ENCODE measurements at regions not wholly inside any gene's neighbourhood (a gene's known extent, or its start where the extent isn't known, plus 50 kb on each side); places are given as distances from the start of the nearest gene placed in this dataset.
A peak's percentile ranks its signal among the peaks of the same experiment; 100 is the strongest.

GRCh38 chr10:131764929-131765328 lies 135.9 kb upstream of the PPP2R2D start:
- DNase-seq: no peak

GRCh38 chr10:131766096-131766495 lies 134.7 kb upstream of the PPP2R2D start:
- peak; percentile 18 for DNase-seq

DNA sequence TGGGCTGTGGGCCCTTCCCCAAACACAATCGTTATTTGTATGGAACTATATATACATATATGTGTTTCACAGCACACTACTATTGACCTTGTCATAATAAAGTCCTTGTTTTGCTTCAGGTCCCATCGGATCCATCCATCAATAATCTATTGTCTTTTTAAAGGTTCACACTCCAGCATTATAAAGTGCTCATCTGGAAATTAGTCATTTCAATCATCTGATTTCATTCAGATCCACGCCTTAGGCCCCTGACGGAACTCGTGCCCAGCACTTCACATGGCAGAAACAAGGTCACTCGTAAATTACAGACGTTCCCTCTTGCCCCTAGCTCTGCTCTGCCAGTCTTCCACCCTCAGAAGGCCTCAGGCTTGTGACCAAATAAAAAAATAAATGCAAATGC lies 133.1 kb upstream of the PPP2R2D start:
- no peak for DNase-seq

DNA sequence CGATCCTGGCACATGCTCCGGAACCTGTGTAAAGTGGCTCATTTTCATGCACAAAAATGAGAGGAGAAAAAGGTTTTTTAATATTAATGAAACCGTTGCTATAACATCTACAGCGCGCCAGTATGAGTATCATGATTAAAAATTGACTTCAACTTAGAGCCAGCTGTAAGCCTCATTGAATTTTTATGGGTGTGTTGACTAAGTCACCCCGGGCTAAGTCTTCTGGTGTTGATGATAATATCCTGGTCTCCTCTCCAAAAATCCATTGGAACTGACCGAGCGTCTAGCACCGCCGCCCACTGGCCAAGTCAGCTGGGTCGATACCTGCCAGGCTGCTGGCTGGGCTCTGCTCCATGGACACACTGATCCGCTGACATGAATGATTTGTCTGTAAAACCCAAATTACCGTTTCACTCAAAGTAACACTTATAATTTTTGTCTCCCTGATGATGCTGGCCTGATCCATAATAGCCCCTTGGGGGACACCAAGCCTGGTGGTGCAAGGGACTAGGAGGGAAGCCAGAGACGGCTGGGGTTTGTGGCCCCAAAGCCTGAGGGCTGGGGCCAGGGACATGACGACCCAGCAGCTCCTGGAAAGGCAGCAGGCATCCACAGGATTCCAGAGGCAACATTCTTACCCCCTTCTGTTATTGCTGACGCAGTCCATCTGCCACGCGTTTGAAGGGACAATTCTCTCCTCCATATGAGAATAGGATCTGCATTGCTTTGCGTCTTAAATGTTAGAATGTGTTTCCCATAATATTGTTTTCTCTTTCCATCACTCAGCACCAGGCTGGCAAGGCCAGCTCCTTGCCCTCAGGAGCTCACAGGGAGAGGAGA lies 131.0 kb upstream of the PPP2R2D start:
- no peak for DNase-seq

DNA sequence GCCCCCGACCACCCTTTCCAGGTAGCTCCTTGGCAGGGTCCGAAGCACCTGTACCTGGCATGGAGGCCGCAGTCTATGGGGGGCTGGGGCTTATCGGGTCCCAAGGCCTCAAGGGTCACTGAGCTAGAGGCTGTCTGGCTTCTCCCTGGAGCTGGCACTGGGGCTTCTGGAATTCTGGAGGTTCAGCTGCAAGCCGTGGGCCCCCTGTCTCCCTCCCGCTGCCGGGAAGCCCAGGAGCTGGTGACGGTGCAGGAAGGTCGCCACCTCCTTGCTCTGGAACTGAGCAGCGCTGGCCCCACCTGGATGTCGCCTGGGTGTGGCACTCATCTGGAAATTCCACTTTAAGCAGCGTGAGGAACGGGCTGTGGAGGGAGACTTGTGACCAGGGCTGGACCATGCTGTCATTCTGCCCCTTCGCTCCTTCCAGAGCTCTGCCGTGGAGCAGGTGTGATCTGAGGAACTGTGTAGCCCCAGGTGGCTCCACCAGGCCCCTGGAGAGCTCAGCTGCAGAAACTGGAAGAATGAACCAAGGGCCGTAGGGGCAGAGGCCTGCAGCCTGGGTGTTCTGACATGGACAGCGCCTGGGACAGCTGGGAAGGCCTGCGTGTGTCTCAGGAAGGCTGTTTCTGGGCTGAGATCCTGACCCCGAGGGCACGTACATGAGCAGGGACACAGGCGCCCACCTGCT lies 129.7 kb upstream of the PPP2R2D start:
- DNase-seq: no peak

DNA sequence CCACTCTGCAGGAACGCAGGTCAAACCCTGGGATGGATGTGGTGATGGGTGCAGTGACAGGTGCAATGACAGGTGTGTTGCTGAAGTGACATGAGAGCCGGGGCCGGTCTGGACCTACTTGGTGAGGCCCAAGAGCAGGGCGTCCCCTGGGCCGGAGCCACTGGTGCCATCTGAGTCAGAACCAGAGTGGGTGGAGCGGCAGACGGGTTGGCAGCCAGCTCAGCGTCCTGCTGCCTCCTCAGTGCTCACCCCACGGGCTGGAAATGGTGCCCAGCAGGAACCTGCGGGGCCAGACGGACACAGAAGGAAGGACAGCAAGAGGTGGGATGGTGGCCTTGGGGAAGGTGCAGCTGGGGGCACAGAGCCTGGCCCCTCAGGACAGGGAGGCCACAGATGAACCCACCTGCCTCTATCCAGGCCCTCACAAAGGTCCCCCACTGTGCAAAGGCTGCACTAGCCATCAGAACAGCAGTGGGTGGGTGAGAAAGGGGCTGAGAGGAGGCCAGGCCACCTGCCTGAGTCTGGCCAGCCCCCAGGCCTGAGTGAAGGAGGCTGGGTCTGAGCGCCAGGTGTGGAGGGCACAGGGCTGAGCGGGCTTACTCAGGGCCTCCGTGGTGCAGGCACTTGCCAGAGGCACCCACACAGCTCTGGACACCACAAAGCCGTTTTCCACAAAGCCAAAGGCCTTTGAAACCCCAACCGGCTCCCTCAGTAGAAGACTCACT lies 129.0 kb upstream of the PPP2R2D start:
- DNase-seq: no peak

- no peak for DNase-seq
Measured at GRCh38 chr10:131772441-131772840, 128.4 kb upstream of the PPP2R2D start.

GRCh38 chr10:131773370-131774343 lies 127.2 kb upstream of the PPP2R2D start:
- DNase-seq: no peak

GRCh38 chr10:131774681-131775085 lies 126.1 kb upstream of the PPP2R2D start:
- DNase-seq: no peak

GRCh38 chr10:131775433-131775832 lies 125.4 kb upstream of the PPP2R2D start:
- DNase-seq: no peak

GRCh38 chr10:131775833-131776232 lies 125.0 kb upstream of the PPP2R2D start:
- no peak for DNase-seq

DNA sequence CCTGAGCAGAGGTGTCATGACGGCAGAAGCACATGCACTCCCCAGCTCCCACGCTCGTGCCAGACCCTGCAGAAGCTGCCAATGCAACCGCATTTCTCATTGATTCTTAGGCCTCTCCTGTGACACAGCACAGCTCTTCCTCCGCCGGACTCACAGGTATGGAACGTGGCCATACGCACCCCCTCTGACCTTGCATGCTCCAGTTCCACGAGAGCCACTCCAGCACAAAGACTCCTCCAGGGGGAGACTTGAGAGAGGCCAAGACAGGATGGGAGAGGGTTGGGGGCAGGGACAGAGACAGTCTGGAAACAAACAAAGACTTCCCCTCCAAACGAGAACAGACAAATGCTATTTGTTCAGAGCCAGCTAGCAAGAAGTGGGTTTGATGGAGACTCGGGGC lies 124.3 kb upstream of the PPP2R2D start:
- no peak for DNase-seq

DNA sequence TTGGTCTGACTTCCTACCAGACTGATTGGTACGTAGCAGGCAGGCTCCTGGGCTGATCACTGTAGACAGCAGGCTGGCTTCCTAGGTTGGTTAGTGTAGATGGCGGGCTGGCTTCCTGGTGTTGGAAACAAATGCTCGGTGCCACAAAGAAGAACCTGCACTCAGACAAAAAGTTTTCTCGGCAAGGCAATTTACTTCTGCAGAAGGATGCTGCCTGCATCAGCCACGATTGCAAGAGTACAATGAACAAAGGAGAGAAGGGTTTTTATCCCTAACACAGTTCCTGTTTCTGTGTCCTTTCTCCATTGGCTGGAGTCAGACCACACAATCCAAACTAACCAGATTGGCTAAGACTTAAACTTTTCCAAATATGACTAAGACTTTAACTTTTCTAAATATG lies 123.6 kb upstream of the PPP2R2D start:
- DNase-seq: no peak

DNA sequence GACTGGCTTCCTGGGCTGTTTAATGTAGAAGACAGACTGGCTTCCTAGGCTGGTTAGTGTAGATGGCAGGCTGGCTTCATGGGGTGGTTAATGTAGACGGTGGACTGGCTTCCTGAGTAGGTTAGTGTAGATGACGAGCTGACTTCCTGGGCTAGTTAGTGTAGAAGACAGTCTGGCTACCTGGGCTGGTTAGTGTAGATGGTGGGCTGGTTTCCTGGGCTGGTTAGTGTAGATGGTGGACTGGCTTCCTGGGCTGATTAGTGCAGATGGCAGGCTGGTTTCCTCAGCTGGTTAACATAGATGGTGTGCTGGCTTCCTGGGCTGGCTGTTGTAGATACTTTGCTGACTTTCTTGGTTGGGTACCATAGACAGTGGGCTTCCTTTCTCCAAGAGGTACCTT lies 122.9 kb upstream of the PPP2R2D start:
- DNase-seq: no peak

GRCh38 chr10:131778385-131778784 lies 122.4 kb upstream of the PPP2R2D start:
- DNase-seq: no peak

DNA sequence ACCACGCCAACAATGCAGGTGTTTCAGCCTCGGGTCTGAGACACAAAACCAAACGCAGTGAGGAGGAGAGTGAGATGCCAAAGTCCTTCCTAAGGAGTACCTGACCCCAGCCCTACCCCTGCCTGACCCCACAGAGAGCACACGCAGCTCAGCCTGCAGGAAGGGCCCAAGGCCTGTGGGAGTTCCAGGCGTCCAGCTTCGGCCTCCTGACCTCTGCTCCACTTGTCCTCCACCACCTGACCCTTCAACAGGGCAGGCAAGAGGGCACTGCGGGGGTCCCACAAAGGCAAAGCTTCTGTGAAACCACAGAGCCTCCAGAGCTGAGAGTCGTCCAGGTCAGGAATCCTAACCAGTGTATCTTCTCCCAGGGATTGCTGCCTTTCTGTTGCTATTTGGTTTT lies 122.0 kb upstream of the PPP2R2D start:
- no peak for DNase-seq

DNA sequence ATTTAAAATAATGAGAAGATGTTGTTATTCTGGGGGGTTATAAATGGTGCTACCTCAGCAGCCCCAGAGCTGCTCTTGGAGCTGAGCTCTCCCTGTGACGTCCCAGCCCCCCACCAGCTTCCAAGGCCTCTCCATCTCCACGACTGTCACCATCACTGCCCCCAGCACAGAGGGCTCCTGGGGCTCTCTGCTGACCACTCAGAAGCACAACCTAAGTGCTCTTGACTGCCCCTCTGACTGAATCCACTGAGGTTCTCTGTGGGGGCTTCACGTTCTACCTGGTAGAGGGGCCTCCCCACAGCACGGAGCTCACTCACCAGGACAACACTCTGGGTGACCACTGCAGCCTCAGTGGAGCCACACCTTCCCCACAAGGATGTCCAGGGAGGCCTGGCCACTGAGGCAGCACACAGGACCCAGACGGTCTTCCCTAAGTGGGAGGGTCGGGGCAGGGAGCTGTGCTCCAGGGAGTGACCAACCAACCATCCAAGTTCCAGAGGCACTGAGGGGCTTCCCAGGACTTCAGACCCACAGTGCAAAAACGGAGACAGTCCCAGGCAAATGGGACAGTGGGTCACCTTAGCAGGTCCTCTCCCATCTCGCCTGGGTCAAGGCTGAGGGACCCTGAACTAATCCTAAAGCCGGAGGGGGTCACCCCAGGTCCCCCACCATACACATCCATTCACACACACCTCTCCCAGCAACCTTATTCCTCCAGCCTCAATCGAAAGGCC lies 121.0 kb upstream of the PPP2R2D start:
- no peak for DNase-seq

GRCh38 chr10:131781076-131781475 lies 119.7 kb upstream of the PPP2R2D start:
- DNase-seq: no peak

DNA sequence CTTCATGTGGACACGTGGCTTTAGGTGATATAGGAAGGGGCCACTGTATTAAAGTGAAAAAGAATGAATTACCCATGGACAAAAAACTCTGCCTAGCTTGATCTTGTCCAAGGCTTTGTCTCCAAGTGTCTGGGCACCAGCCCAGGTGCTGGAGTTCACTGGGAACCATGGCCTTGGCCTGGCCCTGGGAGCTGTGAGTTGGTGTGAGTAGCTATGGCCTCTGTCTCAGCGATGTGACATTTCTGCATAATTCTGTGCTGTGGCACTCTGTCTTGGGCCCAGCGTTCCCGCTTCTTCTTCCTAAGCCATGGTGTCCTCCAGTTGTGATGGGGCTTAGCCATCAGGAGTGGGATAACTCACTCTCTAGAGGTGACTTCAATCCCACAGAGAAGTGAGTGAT lies 119.0 kb upstream of the PPP2R2D start:
- DNase-seq: no peak

- no peak for DNase-seq
Measured at GRCh38 chr10:131784363-131785120, 116.3 kb upstream of the PPP2R2D start.

DNA sequence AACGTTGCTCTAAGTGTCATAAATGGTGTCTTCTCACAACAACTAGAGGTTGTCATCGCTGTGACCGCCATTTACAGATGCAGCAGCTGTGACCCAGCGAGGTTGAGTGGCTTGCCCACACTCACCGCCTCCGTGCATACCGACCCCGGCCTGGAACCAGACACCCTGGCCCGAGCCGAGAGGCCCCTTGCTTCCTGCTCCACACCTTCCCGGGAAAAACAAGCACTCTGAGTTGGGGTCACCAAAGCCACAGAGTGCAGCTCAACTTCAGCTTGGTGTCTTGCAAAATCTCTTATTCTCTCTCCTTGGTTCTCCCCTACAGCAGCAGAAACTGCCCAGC lies 115.7 kb upstream of the PPP2R2D start:
- no peak for DNase-seq

Measured in CD4-positive, alpha-beta T cell treated with Interferon gamma for 1 hour (primary cell).